Suprapubic skin (tissue), 4 donors: ENCODE measurements at regions not wholly inside any gene's neighbourhood (a gene's known extent, or its start where the extent isn't known, plus 50 kb on each side); places are given as distances from the start of the nearest gene placed in this dataset.

Experiments
- DNase-seq, 2 donors: peaks; one replicate each; pipeline ENCODE4 v3.0.0-alpha.2; 2019; ENCODE audit warnings: low spot score in 2 of 2
- H3K27ac ChIP-seq: fragments of 200-600 bp; sonication (generic); one replicate; pipeline ENCODE4 v1.5.1; 2019
- H3K27me3 ChIP-seq: fragments of 200-600 bp; sonication (generic); one replicate; pipeline ENCODE4 v1.5.1; 2019
- H3K36me3 ChIP-seq: fragments of 200-600 bp; sonication (generic); one replicate; pipeline ENCODE4 v1.5.1; 2019
- H3K4me1 ChIP-seq: fragments of 200-600 bp; sonication (generic); one replicate; pipeline ENCODE4 v1.5.1; 2019
- H3K4me3 ChIP-seq: fragments of 200-600 bp; sonication (generic); one replicate; pipeline ENCODE4 v1.5.1; 2019; ENCODE audit warnings: mild to moderate bottlenecking
- H3K9me3 ChIP-seq: fragments of 200-600 bp; sonication (generic); one replicate; pipeline ENCODE4 v1.5.1; 2019
- CTCF ChIP-seq, 2 donors: fragments of 200-600 bp in 1 of 2; fragments of 450-650 bp in 1 of 2; sonication (generic) in 1 of 2; IDR thresholded peaks; one replicate each; pipeline ENCODE4 v1.5.1; 2016 to 2019; ENCODE audit warnings: antibody characterized with exemption in 2 of 2, mild to moderate bottlenecking in 1 of 2, moderate library complexity in 1 of 2
- EP300 ChIP-seq: sonication (generic); formaldehyde crosslinking; IDR thresholded peaks from one replicate; pipeline ENCODE4 v1.6.1; 2017; ENCODE audit warnings: antibody characterized with exemption
- POLR2A ChIP-seq, 2 donors: fragments of 450-650 bp; IDR thresholded peaks; one replicate each; pipeline ENCODE4 v1.6.1; 2017; ENCODE audit warnings: antibody characterized with exemption in 2 of 2, mild to moderate bottlenecking in 2 of 2, moderate library complexity in 2 of 2
- POLR2AphosphoS5 ChIP-seq, 3 donors: sonication (generic); formaldehyde crosslinking; IDR thresholded peaks; one replicate each; pipeline ENCODE4 v1.6.1; 2017; ENCODE audit warnings: antibody characterized with exemption in 3 of 3
- WGBS: methylation state at CpG from one replicate; pipeline ENCODE4 v1.1.5; 2018; 5-methylcytosine and 5-hydroxymethylcytosine counted together

- Histone ChIP-seq H3K4me1 (no peaks in the 10 kb centered on the region), H3K36me3 (no peaks in the 10 kb centered on the region), H3K4me3 (no peak overlapping the region), H3K27ac (no peak overlapping the region), H3K9me3 (no peaks in the 10 kb centered on the region), H3K27me3 (no peaks in the 10 kb centered on the region)
- 88% methylated on average over 3 of the region's 3 CpGs for WGBS
- TF ChIP-seq POLR2AphosphoS5 (IDR thresholded peaks at IDR 0.05): no peak
- no peak for DNase-seq
These were observed 276.3 kb upstream of the ZNF717 start for GRCh38 chr3:76061654-76062053.

- no peak for TF ChIP-seq CTCF (IDR thresholded peaks at IDR 0.05)
- TF ChIP-seq EP300: no peak
- no peak for TF ChIP-seq POLR2A (IDR thresholded peaks at IDR 0.05)
- Histone ChIP-seq H3K9me3 (no peaks in the 10 kb centered on the region), H3K4me3 (no peak overlapping the region), H3K27me3 (no peaks in the 10 kb centered on the region), H3K27ac (no peak overlapping the region), H3K36me3 (no peaks in the 10 kb centered on the region), H3K4me1 (no peaks in the 10 kb centered on the region)
- 44% methylated on average over 3 of the region's 3 CpGs for WGBS
- no peak for DNase-seq
These were observed 277.7 kb upstream of the ZNF717 start for GRCh38 chr3:76063019-76063418.

GRCh38 chr3:76063811-76064210, 278.5 kb upstream of the ZNF717 start:
- Histone ChIP-seq H3K27ac (no peak overlapping the region), H3K4me3 (no peak overlapping the region), H3K27me3 (no peaks in the 10 kb centered on the region), H3K4me1 (no peaks in the 10 kb centered on the region), H3K36me3 (no peaks in the 10 kb centered on the region), H3K9me3 (no peaks in the 10 kb centered on the region)
- DNase-seq: no peak
- TF ChIP-seq CTCF (IDR thresholded peaks at IDR 0.05) (no peak), POLR2A (IDR thresholded peaks at IDR 0.05) (no peak), POLR2AphosphoS5 (IDR thresholded peaks at IDR 0.05) (no peak), EP300 (no peak)
- WGBS: 78% methylated on average over 5 of the region's 5 CpGs

- Histone ChIP-seq H3K4me1 (no peaks in the 10 kb centered on the region), H3K27ac (no peak overlapping the region), H3K4me3 (no peak overlapping the region), H3K36me3 (no peaks in the 10 kb centered on the region), H3K27me3 (no peaks in the 10 kb centered on the region), H3K9me3 (no peaks in the 10 kb centered on the region)
- no peak for DNase-seq
- TF ChIP-seq EP300: no peak
- no peak for TF ChIP-seq CTCF (IDR thresholded peaks at IDR 0.05)
- TF ChIP-seq POLR2AphosphoS5 (IDR thresholded peaks at IDR 0.05): no peak
- TF ChIP-seq POLR2A (IDR thresholded peaks at IDR 0.05): no peak
These were observed 280.6 kb upstream of the ZNF717 start for GRCh38 chr3:76065964-76066363.

GRCh38 chr3:76078101-76078500, 292.8 kb upstream of the ZNF717 start:
- H3K27ac ChIP-seq: no peak overlapping the region
- H3K36me3 ChIP-seq: no peaks in the 10 kb centered on the region
- H3K4me1 ChIP-seq: no peaks in the 10 kb centered on the region
- 91% methylated on average over 2 of the region's 2 CpGs for WGBS
- no peak overlapping the region for H3K4me3 ChIP-seq
- TF ChIP-seq CTCF (IDR thresholded peaks at IDR 0.05): no peak
- no peak for TF ChIP-seq POLR2AphosphoS5 (IDR thresholded peaks at IDR 0.05)
- TF ChIP-seq POLR2A (IDR thresholded peaks at IDR 0.05): no peak
- TF ChIP-seq EP300: no peak
- no peaks in the 10 kb centered on the region for H3K27me3 ChIP-seq
- no peak for DNase-seq
- H3K9me3 ChIP-seq: no peaks in the 10 kb centered on the region

DNA sequence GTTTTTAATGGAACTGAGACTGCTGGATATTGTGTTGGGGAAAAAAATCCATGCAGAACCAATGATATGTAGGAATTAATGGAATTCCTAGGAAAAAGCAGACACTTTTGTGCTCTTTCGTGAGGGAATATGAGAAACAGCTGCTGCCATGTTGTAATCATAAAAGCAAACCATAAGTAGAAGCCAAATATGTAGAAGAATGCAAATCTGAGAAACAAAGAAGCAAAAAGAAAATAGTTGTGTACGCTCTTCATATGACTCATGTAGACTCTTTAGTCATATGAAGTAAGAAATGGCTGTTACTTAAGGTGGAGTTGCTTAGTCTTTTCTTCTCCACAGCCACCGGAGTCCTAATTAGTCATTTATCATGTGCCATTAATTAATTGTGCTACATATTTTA, 298.6 kb upstream of the ZNF717 start:
- Histone ChIP-seq H3K9me3 (no peaks in the 10 kb centered on the region), H3K36me3 (no peaks in the 10 kb centered on the region), H3K27me3 (no peaks in the 10 kb centered on the region), H3K4me3 (no peak overlapping the region), H3K27ac (no peak overlapping the region), H3K4me1 (no peaks in the 10 kb centered on the region)
- no peak for TF ChIP-seq POLR2A (IDR thresholded peaks at IDR 0.05)
- no peak for TF ChIP-seq POLR2AphosphoS5 (IDR thresholded peaks at IDR 0.05)
- no peak for TF ChIP-seq EP300
- no peak for TF ChIP-seq CTCF (IDR thresholded peaks at IDR 0.05)
- 62% methylated on average over 3 of the region's 3 CpGs for WGBS
- no peak for DNase-seq
